ENCODE measurements at regions not wholly inside any gene's neighbourhood (a gene's known extent, or its start where the extent isn't known, plus 50 kb on each side); places are given as distances from the start of the nearest gene placed in this dataset.

- TF ChIP-seq CTCF (IDR thresholded peaks at IDR 0.05 in 4 of 5, conservative IDR thresholded peaks at IDR 0.05 in 1 of 5) = no peak
- no peak for TF ChIP-seq POLR2A (IDR thresholded peaks at IDR 0.05)
These were observed 519.8 kb downstream of the TLE4 start for GRCh38 chr9:80091526-80091925.
